Mesothelial cell of epicardium (in vitro differentiated cells): ENCODE measurements at regions not wholly inside any gene's neighbourhood (a gene's known extent, or its start where the extent isn't known, plus 50 kb on each side); places are given as distances from the start of the nearest gene placed in this dataset.

Source experiments
- DNase-seq, 2 experiments: peaks; one replicate each; pipeline ENCODE4 v3.0.0; 2021; ENCODE audit warnings: low spot score in 2 of 2; ENCODE audit not compliant: unreplicated experiment in 2 of 2
- H3K27ac Mint-ChIP-seq: 2 replicates; pipeline ENCODE4 v1.8.0; 2021; ENCODE audit warnings: mixed read lengths
- H3K27me3 Mint-ChIP-seq: 2 replicates; pipeline ENCODE4 v1.8.0; 2021; ENCODE audit warnings: low read depth, mixed read lengths
- H3K36me3 Mint-ChIP-seq: 2 replicates; pipeline ENCODE4 v1.8.0; 2021; ENCODE audit warnings: mixed read lengths
- H3K4me1 Mint-ChIP-seq: 2 replicates; pipeline ENCODE4 v1.8.0; 2021; ENCODE audit warnings: mixed read lengths
- H3K4me3 Mint-ChIP-seq: 2 replicates; pipeline ENCODE4 v1.8.0; 2021; ENCODE audit warnings: mild to moderate bottlenecking, moderate library complexity, mixed read lengths
- H3K9me3 Mint-ChIP-seq: 2 replicates; pipeline ENCODE4 v1.8.0; 2021; ENCODE audit warnings: mixed read lengths
- CTCF ChIP-seq: fragments of 200-600 bp; sonication (generic); IDR thresholded peaks from one replicate; pipeline ENCODE4 v1.5.0; 2021; ENCODE audit warnings: antibody characterized with exemption; ENCODE audit not compliant: unreplicated experiment

GRCh38 chr12:85588221-85588620, 248.0 kb downstream of the RASSF9 start:
- Mint-ChIP-seq H3K4me3 (no peak overlapping the region), H3K36me3 (peaks cover 4% of the 10 kb centered on the region), H3K27ac (no peak overlapping the region), H3K27me3 (no peaks in the 10 kb centered on the region), H3K4me1 (peaks cover 4% of the 10 kb centered on the region), H3K9me3 (peaks cover 18% of the 10 kb centered on the region)
- TF ChIP-seq CTCF, result no peak
- DNase-seq, result no peak

GRCh38 chr12:85600841-85601240, 235.4 kb downstream of the RASSF9 start:
- Mint-ChIP-seq H3K36me3 (peaks cover 10% of the 10 kb centered on the region), H3K27ac (no peak overlapping the region), H3K9me3 (peaks cover 23% of the 10 kb centered on the region), H3K4me1 (peaks cover 9% of the 10 kb centered on the region), H3K4me3 (no peak overlapping the region), H3K27me3 (no peaks in the 10 kb centered on the region)
- no peak for TF ChIP-seq CTCF
- no peak for DNase-seq

GRCh38 chr12:85603556-85603955, 232.7 kb downstream of the RASSF9 start:
- Mint-ChIP-seq H3K27ac (no peak overlapping the region), H3K4me1 (peaks cover 9% of the 10 kb centered on the region), H3K4me3 (no peak overlapping the region), H3K9me3 (peaks cover 12% of the 10 kb centered on the region), H3K36me3 (peaks cover 2% of the 10 kb centered on the region), H3K27me3 (no peaks in the 10 kb centered on the region)
- TF ChIP-seq CTCF, result no peak
- no peak for DNase-seq

- no peak for DNase-seq
- no peaks in the 10 kb centered on the region for H3K36me3 Mint-ChIP-seq
- peaks cover 8% of the 10 kb centered on the region for H3K9me3 Mint-ChIP-seq
- H3K27ac Mint-ChIP-seq, result no peak overlapping the region
- H3K4me3 Mint-ChIP-seq, result no peak overlapping the region
- H3K4me1 Mint-ChIP-seq, result peaks cover 8% of the 10 kb centered on the region
- H3K27me3 Mint-ChIP-seq, result no peaks in the 10 kb centered on the region
- no peak for TF ChIP-seq CTCF
These were observed 229.8 kb downstream of the RASSF9 start for GRCh38 chr12:85606455-85606854.

GRCh38 chr12:85609778-85610177, 226.4 kb downstream of the RASSF9 start:
- peaks cover 3% of the 10 kb centered on the region for H3K36me3 Mint-ChIP-seq
- no peak for TF ChIP-seq CTCF
- H3K9me3 Mint-ChIP-seq, result peaks cover 8% of the 10 kb centered on the region
- H3K27ac Mint-ChIP-seq, result no peak overlapping the region
- H3K27me3 Mint-ChIP-seq, result no peaks in the 10 kb centered on the region
- H3K4me1 Mint-ChIP-seq, result peaks cover 4% of the 10 kb centered on the region
- DNase-seq, result no peak
- no peak overlapping the region for H3K4me3 Mint-ChIP-seq

GRCh38 chr12:85610194-85610593, 226.0 kb downstream of the RASSF9 start:
- Mint-ChIP-seq H3K36me3 (peaks cover 3% of the 10 kb centered on the region), H3K27ac (no peak overlapping the region), H3K4me1 (peaks cover 4% of the 10 kb centered on the region), H3K4me3 (no peak overlapping the region), H3K27me3 (no peaks in the 10 kb centered on the region), H3K9me3 (peaks cover 8% of the 10 kb centered on the region)
- TF ChIP-seq CTCF, result no peak
- no peak for DNase-seq
